GM12892 (cell line): ENCODE measurements at regions not wholly inside any gene's neighbourhood (a gene's known extent, or its start where the extent isn't known, plus 50 kb on each side); places are given as distances from the start of the nearest gene placed in this dataset.

Experiments
- POLR2AphosphoS5 ChIP-seq: IDR thresholded peaks from 2 replicates; pipeline ENCODE4 v1.6.1; 2011; ENCODE audit warnings: low read depth, low read length, control low read depth
- TAF1 ChIP-seq: IDR thresholded peaks from 2 replicates; pipeline ENCODE4 v1.6.1; 2011; ENCODE audit warnings: low read depth, mild to moderate bottlenecking, control low read depth, low read length, borderline replicate concordance

GRCh38 chr2:217415316-217415715 is 555.5 kb upstream of the TNP1 start:
- TF ChIP-seq TAF1: no peak
- no peak for TF ChIP-seq POLR2AphosphoS5
